Neural cell (in vitro differentiated cells): ENCODE measurements at regions not wholly inside any gene's neighbourhood (a gene's known extent, or its start where the extent isn't known, plus 50 kb on each side); places are given as distances from the start of the nearest gene placed in this dataset.
A peak's percentile ranks its signal among the peaks of the same experiment; 100 is the strongest.

ENCODE experiments used
- H2AFZ ChIP-seq: fragments of 200-600, 300-800 bp; sonication (generic), shearing (Covaris generic); 2 replicates; pipeline ENCODE4 v1.6.0; 2014; ENCODE audit warnings: low read depth, mild to moderate bottlenecking, antibody characterized with exemption, low read length, moderate library complexity
- H3F3A ChIP-seq: fragments of 200-600 bp; shearing (Covaris generic); 2 replicates; pipeline ENCODE4 v1.6.1; 2016; ENCODE audit warnings: mild to moderate bottlenecking, moderate library complexity, mixed read lengths, antibody characterized with exemption, low read length; ENCODE audit not compliant: insufficient read depth, poor library complexity, severe bottlenecking
- H3K27ac ChIP-seq: fragments of 200-600, 300-800 bp; sonication (generic), shearing (Covaris generic); 2 replicates; pipeline ENCODE4 v1.5.1; 2014; ENCODE audit warnings: mild to moderate bottlenecking, low read length, moderate library complexity
- H3K27me3 ChIP-seq: fragments of 300-800, 200-600 bp; sonication (generic), shearing (Covaris generic); 2 replicates; pipeline ENCODE4 v1.6.0; 2014; ENCODE audit warnings: mild to moderate bottlenecking, low read depth, low read length, moderate library complexity; ENCODE audit not compliant: insufficient read depth
- H3K36me3 ChIP-seq: fragments of 300-800, 200-600 bp; sonication (generic), shearing (Covaris generic); 2 replicates; pipeline ENCODE4 v1.5.1; 2014; ENCODE audit warnings: mild to moderate bottlenecking, antibody characterized with exemption, low read length, moderate library complexity; ENCODE audit not compliant: insufficient read depth
- H3K4me2 ChIP-seq: fragments of 300-800, 200-600 bp; sonication (generic), shearing (Covaris generic); 2 replicates; pipeline ENCODE4 v1.6.0; 2014; ENCODE audit warnings: mild to moderate bottlenecking, low read length
- H3K4me3 ChIP-seq: fragments of 300-800, 200-600 bp; sonication (generic), shearing (Covaris generic); 2 replicates; pipeline ENCODE4 v1.5.1; 2014; ENCODE audit warnings: mild to moderate bottlenecking, low read length, moderate library complexity
- H3K79me2 ChIP-seq: fragments of 200-600 bp; shearing (Covaris generic); replicated peaks from 2 replicates; pipeline ENCODE4 v1.6.0; 2014; ENCODE audit warnings: mild to moderate bottlenecking, low read length, moderate library complexity; ENCODE audit not compliant: insufficient read depth
- H3K9ac ChIP-seq: fragments of 300-800, 200-600 bp; sonication (generic), shearing (Covaris generic); 2 replicates; pipeline ENCODE4 v1.6.1; 2016; ENCODE audit warnings: mild to moderate bottlenecking, low read length, mixed read lengths
- H3K9me2 ChIP-seq: fragments of 200-600 bp; shearing (Covaris generic); 2 replicates; pipeline ENCODE4 v1.6.1; 2016; ENCODE audit warnings: mild to moderate bottlenecking, low read length, mixed read lengths; ENCODE audit not compliant: insufficient read depth
- H3K9me3 ChIP-seq: fragments of 200-600, 300-800 bp; sonication (generic), shearing (Covaris generic); 2 replicates; pipeline ENCODE4 v1.6.1; 2016; ENCODE audit warnings: mild to moderate bottlenecking, mixed run types, low read length, moderate library complexity, mixed read lengths
- H4K20me1 ChIP-seq: fragments of 200-600 bp; shearing (Covaris generic); 2 replicates; pipeline ENCODE4 v1.6.1; 2016; ENCODE audit warnings: mild to moderate bottlenecking, mixed run types; ENCODE audit not compliant: insufficient read depth
- CTCF ChIP-seq: fragments of 450-650 bp; IDR thresholded peaks from 2 replicates; pipeline ENCODE4 v1.5.1; 2014; ENCODE audit warnings: antibody characterized with exemption, mild to moderate bottlenecking, moderate library complexity; ENCODE audit not compliant: poor library complexity, severe bottlenecking
- EP300 ChIP-seq: fragments of 450-650 bp; conservative IDR thresholded peaks from 2 replicates; pipeline ENCODE4 v1.6.1; 2014; ENCODE audit warnings: antibody characterized with exemption, mild to moderate bottlenecking, moderate library complexity; ENCODE audit not compliant: poor library complexity, severe bottlenecking
- EZH2 ChIP-seq: fragments of 200-600, 300-800 bp; shearing (Covaris generic), sonication (generic); IDR thresholded peaks from 2 replicates; pipeline ENCODE4 v1.6.1; 2014; ENCODE audit warnings: antibody characterized with exemption, low read length, borderline replicate concordance, mild to moderate bottlenecking; ENCODE audit not compliant: insufficient read depth, poor library complexity, severe bottlenecking
- MXI1 ChIP-seq: fragments of 450-650 bp; conservative IDR thresholded peaks from 2 replicates; pipeline ENCODE4 v1.6.1; 2014; ENCODE audit warnings: antibody characterized with exemption, mild to moderate bottlenecking; ENCODE audit not compliant: poor library complexity, severe bottlenecking
- POLR2AphosphoS5 ChIP-seq: IDR thresholded peaks from 2 replicates; pipeline ENCODE4 v1.6.1; 2012
- RAD21 ChIP-seq: fragments of 450-650 bp; conservative IDR thresholded peaks from 2 replicates; pipeline ENCODE4 v1.6.1; 2014; ENCODE audit warnings: antibody characterized with exemption, mild to moderate bottlenecking, moderate library complexity
- REST ChIP-seq: IDR thresholded peaks from 2 replicates; pipeline ENCODE4 v1.6.1; 2012; ENCODE audit warnings: borderline replicate concordance
- SMC3 ChIP-seq: fragments of 450-650 bp; conservative IDR thresholded peaks from 2 replicates; pipeline ENCODE4 v1.6.1; 2014; ENCODE audit warnings: antibody characterized with exemption, mild to moderate bottlenecking, moderate library complexity; ENCODE audit not compliant: poor library complexity
- TAF1 ChIP-seq: IDR thresholded peaks from 2 replicates; pipeline ENCODE4 v1.6.1; 2012; ENCODE audit warnings: low read depth

- H3K9me2 ChIP-seq: no peaks in the 10 kb centered on the region
- no peaks in the 10 kb centered on the region for H3K36me3 ChIP-seq
- no peak overlapping the region for H3K27ac ChIP-seq
- H3K27me3 ChIP-seq: no peaks in the 10 kb centered on the region
- H3K9me3 ChIP-seq: no peaks in the 10 kb centered on the region
- no peak overlapping the region for H3K4me3 ChIP-seq
- H3K9ac ChIP-seq: no peak overlapping the region
- no peak overlapping the region for H2AFZ ChIP-seq
- no peak for TF ChIP-seq EP300
- H3K79me2 ChIP-seq: no peaks in the 10 kb centered on the region
- no peak overlapping the region for H3K4me2 ChIP-seq
- no peaks in the 10 kb centered on the region for H4K20me1 ChIP-seq
- H3F3A ChIP-seq: no peaks in the 10 kb centered on the region
Observed at GRCh38 chr12:67927324-67927723, 61.9 kb upstream of the IFNG-AS1 start.

GRCh38 chr12:67927815-67928214, 61.4 kb upstream of the IFNG-AS1 start:
- no peaks in the 10 kb centered on the region for H4K20me1 ChIP-seq
- H3K4me2 ChIP-seq: no peak overlapping the region
- H3F3A ChIP-seq: no peaks in the 10 kb centered on the region
- no peaks in the 10 kb centered on the region for H3K79me2 ChIP-seq
- H2AFZ ChIP-seq: no peak overlapping the region
- H3K27ac ChIP-seq: no peak overlapping the region
- TF ChIP-seq EZH2: no peak
- no peak for TF ChIP-seq EP300
- no peak for TF ChIP-seq TAF1
- no peak for TF ChIP-seq MXI1
- TF ChIP-seq POLR2AphosphoS5: no peak
- no peaks in the 10 kb centered on the region for H3K27me3 ChIP-seq
- H3K36me3 ChIP-seq: no peaks in the 10 kb centered on the region
- H3K9ac ChIP-seq: no peak overlapping the region
- H3K9me3 ChIP-seq: no peaks in the 10 kb centered on the region
- no peak overlapping the region for H3K4me3 ChIP-seq
- H3K9me2 ChIP-seq: no peaks in the 10 kb centered on the region

- no peaks in the 10 kb centered on the region for H3K9me3 ChIP-seq
- H3K36me3 ChIP-seq: no peaks in the 10 kb centered on the region
- H3K79me2 ChIP-seq: no peaks in the 10 kb centered on the region
- H3K9ac ChIP-seq: no peak overlapping the region
- no peaks in the 10 kb centered on the region for H3K27me3 ChIP-seq
- TF ChIP-seq TAF1 (no peak), POLR2AphosphoS5 (peak; percentile 93), EZH2 (no peak), MXI1 (no peak), EP300 (peak; percentile 97), SMC3 (no peak), RAD21 (no peak), CTCF (no peak), REST (no peak)
- H3K4me2 ChIP-seq: peak overlapping the region; percentile 7
- H3K9me2 ChIP-seq: no peaks in the 10 kb centered on the region
- H3F3A ChIP-seq: no peaks in the 10 kb centered on the region
- H2AFZ ChIP-seq: no peak overlapping the region
- H4K20me1 ChIP-seq: no peaks in the 10 kb centered on the region
- H3K4me3 ChIP-seq: no peak overlapping the region
- no peak overlapping the region for H3K27ac ChIP-seq
Observed at GRCh38 chr12:67928621-67929383, 60.4 kb upstream of the IFNG-AS1 start.
